Osteoblast (primary cell): ENCODE measurements at regions not wholly inside any gene's neighbourhood (a gene's known extent, or its start where the extent isn't known, plus 50 kb on each side); places are given as distances from the start of the nearest gene placed in this dataset.

Source experiments
- DNase-seq: peaks from one replicate; pipeline ENCODE4 v3.0.0; 2011; ENCODE audit warnings: low spot score, mixed read lengths; ENCODE audit not compliant: insufficient read length; ENCODE audit errors: missing footprints
- H2AFZ ChIP-seq: 2 replicates; pipeline ENCODE4 v1.6.0; 2011; ENCODE audit warnings: mild to moderate bottlenecking, low read length
- H3K27ac ChIP-seq: 2 replicates; pipeline ENCODE4 v1.5.1; 2011; ENCODE audit warnings: mild to moderate bottlenecking, low read depth, low read length, moderate library complexity
- H3K27me3 ChIP-seq: 2 replicates; pipeline ENCODE4 v1.6.0; 2012; ENCODE audit warnings: mild to moderate bottlenecking, control low read depth, inconsistent platforms, low read length, moderate library complexity; ENCODE audit not compliant: insufficient read depth
- H3K36me3 ChIP-seq: 2 replicates; pipeline ENCODE4 v1.5.1; 2011; ENCODE audit warnings: mild to moderate bottlenecking, low read length, control low read depth, moderate library complexity; ENCODE audit not compliant: insufficient read depth
- H3K4me1 ChIP-seq: 2 replicates; pipeline ENCODE4 v1.5.1; 2011; ENCODE audit warnings: mild to moderate bottlenecking, low read length, control low read depth, moderate library complexity; ENCODE audit not compliant: insufficient read depth
- H3K4me2 ChIP-seq: 2 replicates; pipeline ENCODE4 v1.6.0; 2011; ENCODE audit warnings: mild to moderate bottlenecking, low read length; ENCODE audit not compliant: insufficient read depth
- H3K4me3 ChIP-seq: fragments of 200-600 bp; sonication (generic); 3 replicates; pipeline ENCODE4 v1.5.1; 2012; ENCODE audit warnings: mild to moderate bottlenecking, low read length, inconsistent platforms; ENCODE audit not compliant: insufficient read depth
- H3K79me2 ChIP-seq: 2 replicates; pipeline ENCODE4 v1.6.0; 2012; ENCODE audit warnings: mild to moderate bottlenecking, low read length, control low read depth, inconsistent platforms; ENCODE audit not compliant: insufficient read depth
- H3K9me3 ChIP-seq: 2 replicates; pipeline ENCODE4 v1.5.1; 2011; ENCODE audit warnings: low read depth, low read length, control low read depth
- H4K20me1 ChIP-seq: 2 replicates; pipeline ENCODE4 v1.6.0; 2012; ENCODE audit warnings: mild to moderate bottlenecking, low read length, control low read depth; ENCODE audit not compliant: insufficient read depth
- TF ChIP-seq, protein P1 (sequence below): IDR thresholded peaks from 2 replicates; pipeline ENCODE4 v1.5.1; 2011; ENCODE audit warnings: mild to moderate bottlenecking, low read depth, low read length, moderate library complexity; ENCODE audit errors: extremely low read depth

DNA sequence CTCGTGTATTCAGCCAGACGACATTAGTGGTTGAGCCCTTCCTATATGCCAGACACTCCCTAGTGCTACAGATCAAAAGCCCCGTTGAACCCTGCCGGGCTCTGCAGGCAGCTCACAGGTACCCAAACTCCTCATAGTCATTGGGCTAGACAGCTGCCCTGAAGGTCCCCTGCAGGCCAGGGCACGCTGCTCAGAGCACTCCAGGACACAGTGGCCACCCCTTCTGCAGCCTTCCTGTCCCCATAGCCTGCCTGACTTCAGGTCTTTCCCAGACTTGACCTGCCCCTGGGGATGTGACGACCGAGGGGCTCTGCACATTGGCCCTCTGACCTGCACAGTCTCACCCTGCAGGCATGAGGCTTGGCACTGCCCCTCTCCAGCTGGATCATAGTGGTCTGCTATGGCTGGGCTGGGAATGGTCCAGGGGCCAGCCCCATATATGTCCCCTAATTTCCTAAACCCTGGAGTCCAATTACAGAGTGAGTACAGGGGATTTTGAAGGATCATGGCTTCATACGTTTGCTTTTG lies 64.2 kb upstream of the UBAC2 start:
- Histone ChIP-seq H3K4me1 (no peaks in the 10 kb centered on the region), H3K4me2 (no peak overlapping the region), H3K4me3 (no peak overlapping the region), H2AFZ (no peak overlapping the region), H3K27me3 (no peaks in the 10 kb centered on the region), H4K20me1 (no peaks in the 10 kb centered on the region), H3K79me2 (no peaks in the 10 kb centered on the region), H3K36me3 (no peaks in the 10 kb centered on the region), H3K9me3 (no peaks in the 10 kb centered on the region), H3K27ac (no peak overlapping the region)
- no peak for DNase-seq
- TF ChIP-seq, protein P1, sequence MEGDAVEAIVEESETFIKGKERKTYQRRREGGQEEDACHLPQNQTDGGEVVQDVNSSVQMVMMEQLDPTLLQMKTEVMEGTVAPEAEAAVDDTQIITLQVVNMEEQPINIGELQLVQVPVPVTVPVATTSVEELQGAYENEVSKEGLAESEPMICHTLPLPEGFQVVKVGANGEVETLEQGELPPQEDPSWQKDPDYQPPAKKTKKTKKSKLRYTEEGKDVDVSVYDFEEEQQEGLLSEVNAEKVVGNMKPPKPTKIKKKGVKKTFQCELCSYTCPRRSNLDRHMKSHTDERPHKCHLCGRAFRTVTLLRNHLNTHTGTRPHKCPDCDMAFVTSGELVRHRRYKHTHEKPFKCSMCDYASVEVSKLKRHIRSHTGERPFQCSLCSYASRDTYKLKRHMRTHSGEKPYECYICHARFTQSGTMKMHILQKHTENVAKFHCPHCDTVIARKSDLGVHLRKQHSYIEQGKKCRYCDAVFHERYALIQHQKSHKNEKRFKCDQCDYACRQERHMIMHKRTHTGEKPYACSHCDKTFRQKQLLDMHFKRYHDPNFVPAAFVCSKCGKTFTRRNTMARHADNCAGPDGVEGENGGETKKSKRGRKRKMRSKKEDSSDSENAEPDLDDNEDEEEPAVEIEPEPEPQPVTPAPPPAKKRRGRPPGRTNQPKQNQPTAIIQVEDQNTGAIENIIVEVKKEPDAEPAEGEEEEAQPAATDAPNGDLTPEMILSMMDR = no peak

DNA sequence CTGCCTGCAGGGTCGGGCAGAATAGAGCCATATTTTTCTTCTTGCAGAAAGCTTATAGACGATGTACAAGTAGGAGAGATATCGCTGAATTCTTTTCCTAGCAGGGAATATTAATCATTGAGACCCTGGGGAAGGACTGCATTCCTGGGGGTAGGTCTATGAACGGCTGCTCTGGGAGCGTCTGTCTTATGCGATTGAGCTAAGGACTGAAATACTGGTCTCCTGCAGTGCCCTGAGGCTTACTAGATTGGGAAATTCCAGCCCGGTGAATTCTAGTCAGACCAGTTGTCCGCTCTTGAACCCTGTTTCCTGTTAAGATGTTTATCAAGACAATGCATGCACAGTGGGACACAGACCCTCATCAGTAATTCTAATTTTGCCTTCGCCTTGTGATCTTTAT lies 59.8 kb upstream of the UBAC2 start:
- no peak overlapping the region for H2AFZ ChIP-seq
- H3K4me2 ChIP-seq = no peak overlapping the region
- no peak overlapping the region for H3K4me3 ChIP-seq
- no peaks in the 10 kb centered on the region for H3K4me1 ChIP-seq
- DNase-seq = no peak
- H3K36me3 ChIP-seq = no peaks in the 10 kb centered on the region
- H3K79me2 ChIP-seq = no peaks in the 10 kb centered on the region
- no peaks in the 10 kb centered on the region for H3K27me3 ChIP-seq
- no peaks in the 10 kb centered on the region for H4K20me1 ChIP-seq
- no peak overlapping the region for H3K27ac ChIP-seq
- TF ChIP-seq, protein P1 = no peak
- H3K9me3 ChIP-seq = no peaks in the 10 kb centered on the region

DNA sequence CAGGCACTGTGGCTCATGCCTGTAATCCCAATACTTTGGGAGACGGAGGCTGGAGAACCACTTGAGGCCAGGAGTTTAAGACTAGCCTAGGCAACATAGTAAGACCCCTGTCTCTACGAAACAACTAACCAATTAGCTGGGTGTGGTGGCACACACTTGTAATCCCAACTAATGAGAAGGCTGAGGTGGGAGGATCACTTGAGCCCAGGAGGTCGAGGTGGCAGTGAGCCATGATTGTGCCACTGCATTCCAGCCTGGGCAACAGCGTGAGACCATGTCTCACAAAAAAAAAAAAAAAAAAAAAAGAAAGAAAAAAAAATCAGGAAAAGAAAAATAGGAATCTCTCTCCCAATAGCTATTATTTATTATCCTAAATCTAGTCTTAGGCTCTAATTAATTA lies 56.8 kb upstream of the UBAC2 start:
- Histone ChIP-seq H3K4me3 (no peak overlapping the region), H3K27ac (no peak overlapping the region), H3K4me1 (no peaks in the 10 kb centered on the region), H3K27me3 (no peaks in the 10 kb centered on the region), H3K36me3 (no peaks in the 10 kb centered on the region), H4K20me1 (no peaks in the 10 kb centered on the region), H3K4me2 (no peak overlapping the region), H3K9me3 (no peaks in the 10 kb centered on the region), H3K79me2 (no peaks in the 10 kb centered on the region), H2AFZ (no peak overlapping the region)
- TF ChIP-seq, protein P1 = no peak
- no peak for DNase-seq

DNA sequence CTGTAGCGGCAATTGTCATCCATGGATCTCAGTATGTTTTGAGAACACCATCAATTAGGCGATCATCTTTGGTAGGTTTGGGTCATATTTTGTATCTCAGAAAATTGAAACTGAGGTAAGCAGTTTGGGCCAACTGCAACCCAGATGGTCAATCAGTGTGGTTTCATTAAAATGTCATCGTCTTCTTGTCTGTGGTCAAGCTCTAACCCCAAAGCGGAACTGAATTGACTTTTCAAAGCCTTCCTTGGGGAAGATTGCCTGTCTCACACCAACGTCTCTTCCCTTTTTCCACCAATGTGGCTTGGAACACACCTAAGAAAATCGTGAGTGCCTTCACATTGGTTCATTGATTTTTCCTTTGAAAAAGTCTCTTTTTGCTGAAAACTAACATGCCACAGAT lies 56.3 kb upstream of the UBAC2 start:
- Histone ChIP-seq H3K4me3 (no peak overlapping the region), H4K20me1 (no peaks in the 10 kb centered on the region), H3K27ac (no peak overlapping the region), H3K9me3 (no peaks in the 10 kb centered on the region), H3K4me2 (no peak overlapping the region), H3K79me2 (no peaks in the 10 kb centered on the region), H3K36me3 (no peaks in the 10 kb centered on the region), H3K4me1 (no peaks in the 10 kb centered on the region), H2AFZ (no peak overlapping the region), H3K27me3 (no peaks in the 10 kb centered on the region)
- TF ChIP-seq, protein P1 = no peak
- DNase-seq = no peak
